SU-DHL-6 (cell line): ENCODE measurements at regions not wholly inside any gene's neighbourhood (a gene's known extent, or its start where the extent isn't known, plus 50 kb on each side); places are given as distances from the start of the nearest gene placed in this dataset.

Experiments used
- CTCF ChIP-seq: fragments of 200-600 bp; sonication (generic); IDR thresholded peaks from one replicate; pipeline ENCODE4 v1.5.1; 2017; ENCODE audit warnings: antibody characterized with exemption, mild to moderate bottlenecking, low read length, moderate library complexity; ENCODE audit not compliant: insufficient read depth, poor library complexity, severe bottlenecking
- EZH2phosphoT487 ChIP-seq: fragments of 200-600 bp; sonication (generic), shearing (Covaris generic); conservative IDR thresholded peaks from 2 replicates; pipeline ENCODE4 v1.6.1; 2018; ENCODE audit warnings: mild to moderate bottlenecking, antibody characterized with exemption, low read length, moderate library complexity, mixed read lengths

GRCh38 chr5:118554241-118554640 lies 434.1 kb downstream of the DTWD2 start:
- TF ChIP-seq CTCF: no peak
- no peak for TF ChIP-seq EZH2phosphoT487
